Uterus (tissue), 3 donors: ENCODE measurements at regions not wholly inside any gene's neighbourhood (a gene's known extent, or its start where the extent isn't known, plus 50 kb on each side); places are given as distances from the start of the nearest gene placed in this dataset.
A peak's percentile ranks its signal among the peaks of the same experiment; 100 is the strongest.

Source experiments
- DNase-seq, 2 donors: peaks; one replicate each; pipeline ENCODE4 v3.0.0-alpha.2; 2019 to 2020
- H3K27ac ChIP-seq, 2 donors: fragments of 200-600 bp; sonication (generic); 1 replicate in 1 of 2; 2 replicates in 1 of 2; pipeline ENCODE4 v1.5.1; 2016 to 2018
- H3K27me3 ChIP-seq, 2 donors: fragments of 200-600 bp; sonication (generic); one replicate each; pipeline ENCODE4 v1.5.1; 2018 to 2019; ENCODE audit warnings: control low read depth in 1 of 2
- H3K36me3 ChIP-seq, 2 donors: fragments of 200-600 bp; sonication (generic); one replicate each; pipeline ENCODE4 v1.5.1; 2019; ENCODE audit warnings: control low read depth in 1 of 2
- H3K4me1 ChIP-seq, 2 donors: fragments of 200-600 bp; sonication (generic); one replicate each; pipeline ENCODE4 v1.5.1; 2018 to 2019; ENCODE audit warnings: control low read depth in 1 of 2
- H3K4me3 ChIP-seq, 2 donors: fragments of 200-600 bp; sonication (generic); 1 replicate in 1 of 2; 2 replicates in 1 of 2; pipeline ENCODE4 v1.5.1; 2018 to 2019; ENCODE audit warnings: mild to moderate bottlenecking in 1 of 2
- H3K9me3 ChIP-seq, 2 donors: fragments of 200-600 bp; sonication (generic); one replicate each; pipeline ENCODE4 v1.5.1; 2019; ENCODE audit warnings: control low read depth in 1 of 2
- CTCF ChIP-seq, 4 experiments: fragments of 200-600 bp in 2 of 4; fragments of 450-650 bp in 2 of 4; sonication (generic) in 2 of 4; IDR thresholded peaks; one replicate each; pipeline ENCODE4 v1.5.1; 2016 to 2019; ENCODE audit warnings: antibody characterized with exemption in 4 of 4, mild to moderate bottlenecking in 2 of 4, moderate library complexity in 1 of 4
- POLR2A ChIP-seq, 2 donors: fragments of 450-650 bp; IDR thresholded peaks; one replicate each; pipeline ENCODE4 v1.6.1; 2016; ENCODE audit warnings: antibody characterized with exemption in 2 of 2, mild to moderate bottlenecking in 1 of 2, moderate library complexity in 1 of 2
- intact Hi-C: fragments of 100-400 bp; cut with DNase I; formaldehyde crosslinking; loops from one replicate; pipeline ENCODE4 v1.15.1; 2023; ENCODE audit warnings: low total_unique reads
- donor health status: DM: yes; HTN: yes; CAD: no.

DNA sequence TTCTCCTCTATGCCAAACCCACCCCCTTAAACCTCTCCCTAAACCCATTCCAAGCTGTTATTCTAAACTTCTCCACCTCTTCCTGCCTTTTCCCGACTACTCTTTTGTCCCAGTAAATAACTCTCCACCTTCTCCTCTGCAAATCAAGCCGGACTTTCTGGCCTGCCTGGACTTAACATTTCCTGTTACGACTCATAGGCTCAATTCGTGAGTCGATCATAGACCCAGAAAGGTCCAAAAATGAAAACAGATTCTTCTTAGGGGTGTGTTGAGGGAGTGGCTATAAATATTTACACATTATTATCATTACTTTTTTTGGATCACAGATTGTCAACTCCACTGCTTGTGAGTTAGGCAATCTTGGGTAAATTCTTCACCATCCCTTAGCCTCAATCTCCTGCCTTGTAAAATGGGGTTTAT lies 59.0 kb upstream of the HABP2 start:
- intact Hi-C loops: no loop called here

DNA sequence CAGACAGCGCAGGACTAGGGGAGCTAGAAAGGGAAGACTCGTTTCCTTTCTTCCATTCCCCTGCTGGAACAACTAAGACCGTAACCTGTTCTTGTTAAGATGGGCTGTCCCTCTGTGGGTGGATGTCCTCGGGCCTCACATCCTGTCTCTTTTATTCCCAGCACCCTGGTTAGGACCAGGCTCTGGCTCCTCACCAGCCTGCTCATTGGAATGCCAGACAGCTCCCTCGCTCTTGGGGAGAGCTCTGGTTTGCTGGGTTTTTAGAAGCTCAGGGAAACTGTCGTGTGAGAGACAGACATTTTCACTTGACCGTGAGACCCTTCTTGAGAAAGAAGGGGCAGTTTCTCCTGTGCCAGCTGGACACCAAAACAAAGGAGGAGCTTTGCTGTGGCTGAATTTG lies 58.1 kb upstream of the HABP2 start:
- Histone ChIP-seq H3K27ac (peak overlapping the region in 1 of 2 donors; percentile 27), H3K9me3 (no peaks in the 10 kb centered on the region), H3K36me3 (no peaks in the 10 kb centered on the region), H3K4me1 (peaks cover 0 to 6% of the 10 kb centered on the region in 2 donors), H3K4me3 (no peak overlapping the region), H3K27me3 (no peaks in the 10 kb centered on the region)
- intact Hi-C loops: no loop called here
- no peak for TF ChIP-seq CTCF (IDR thresholded peaks at IDR 0.05)
- no peak for DNase-seq

More for the DNA sequence above, 59.0 kb upstream of the HABP2 start:
- Histone ChIP-seq H3K27me3 (no peaks in the 10 kb centered on the region), H3K27ac (peak overlapping the region in 1 of 2 donors; percentile 33), H3K4me1 (peaks cover 0 to 6% of the 10 kb centered on the region in 2 donors), H3K9me3 (no peaks in the 10 kb centered on the region), H3K36me3 (no peaks in the 10 kb centered on the region), H3K4me3 (no peak overlapping the region)
- no peak for DNase-seq
- TF ChIP-seq CTCF (IDR thresholded peaks at IDR 0.05): no peak
- no peak for TF ChIP-seq POLR2A (IDR thresholded peaks at IDR 0.05)

DNA sequence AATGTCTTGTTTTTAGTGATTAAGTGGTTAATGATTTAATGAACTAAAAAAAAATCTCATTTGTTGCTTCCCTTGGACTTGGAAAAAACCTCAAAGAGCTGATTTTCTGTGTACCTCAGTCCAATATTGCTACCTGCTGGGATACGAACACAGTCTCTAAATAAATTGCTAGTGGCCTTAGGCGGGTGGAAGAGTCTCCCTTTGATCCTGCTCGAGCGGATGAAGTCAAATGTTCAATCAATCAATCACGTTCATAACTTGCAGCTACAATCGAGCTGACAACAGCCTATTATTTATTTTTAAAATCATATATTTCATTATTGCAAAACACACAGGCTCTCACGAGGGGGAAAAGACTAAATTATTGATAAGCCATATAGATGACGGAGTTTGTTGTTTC lies 57.3 kb upstream of the HABP2 start:
- peaks cover 0 to 6% of the 10 kb centered on the region in 2 donors for H3K4me1 ChIP-seq
- intact Hi-C loops: no loop called here
- no peaks in the 10 kb centered on the region for H3K9me3 ChIP-seq
- no peaks in the 10 kb centered on the region for H3K27me3 ChIP-seq
- no peak overlapping the region for H3K4me3 ChIP-seq
- H3K36me3 ChIP-seq: no peaks in the 10 kb centered on the region
- H3K27ac ChIP-seq: no peak overlapping the region
- no peak for TF ChIP-seq CTCF (IDR thresholded peaks at IDR 0.05)
- TF ChIP-seq POLR2A (IDR thresholded peaks at IDR 0.05): no peak
- DNase-seq: no peak

GRCh38 chr10:113496111-113497109 lies 56.4 kb upstream of the HABP2 start:
- DNase-seq: peak; percentile 43 to 56
- H3K4me3 ChIP-seq: no peak overlapping the region
- H3K9me3 ChIP-seq: no peaks in the 10 kb centered on the region

More at GRCh38 chr10:113496111-113497109, 56.4 kb upstream of the HABP2 start:
- H3K27me3 ChIP-seq: no peaks in the 10 kb centered on the region
- peak overlapping the region in 1 of 2 donors; percentile 9 for H3K27ac ChIP-seq
- no peaks in the 10 kb centered on the region for H3K36me3 ChIP-seq
- TF ChIP-seq CTCF (IDR thresholded peaks at IDR 0.05) (no peak), POLR2A (IDR thresholded peaks at IDR 0.05) (no peak)
- H3K4me1 ChIP-seq: peaks cover 0 to 6% of the 10 kb centered on the region in 2 donors
- intact Hi-C loops: no loop called here
